Lung (tissue), 11 donors: ENCODE measurements at regions not wholly inside any gene's neighbourhood (a gene's known extent, or its start where the extent isn't known, plus 50 kb on each side); places are given as distances from the start of the nearest gene placed in this dataset.
A peak's percentile ranks its signal among the peaks of the same experiment; 100 is the strongest.

Experiments
- ATAC-seq: fragments of 200-7000 bp; cut with Tn5 transposase; one replicate; pipeline ENCODE4 v1.9.1; 2020; ENCODE audit warnings: moderate number of reproducible peaks; ENCODE audit not compliant: insufficient read depth, low FRiP score
- DNase-seq, 3 donors: peaks; one replicate each; pipeline ENCODE4 v3.0.0-alpha.2; 2013 to 2017
- H3K27ac ChIP-seq, 2 donors: one replicate each; pipeline ENCODE4 v1.5.1; 2013; ENCODE audit warnings: mild to moderate bottlenecking in 2 of 2, moderate library complexity in 2 of 2, control low read depth in 1 of 2, inconsistent platforms in 1 of 2, low read depth in 1 of 2, low read length in 1 of 2
- H3K27me3 ChIP-seq, 3 donors: one replicate each; pipeline ENCODE4 v1.5.1; 2013; ENCODE audit warnings: low read length in 2 of 3; ENCODE audit not compliant: control insufficient read depth in 3 of 3, insufficient read depth in 3 of 3
- H3K36me3 ChIP-seq, 4 donors: one replicate each; pipeline ENCODE4 v1.5.1; 2013; ENCODE audit warnings: low read length in 4 of 4, mild to moderate bottlenecking in 1 of 4, moderate library complexity in 1 of 4; ENCODE audit not compliant: control insufficient read depth in 4 of 4, insufficient read depth in 4 of 4
- H3K4me1 ChIP-seq, 5 donors: one replicate each; pipeline ENCODE4 v1.5.1; 2013; ENCODE audit warnings: low read length in 5 of 5, mild to moderate bottlenecking in 2 of 5, moderate library complexity in 1 of 5; ENCODE audit not compliant: control insufficient read depth in 5 of 5, insufficient read depth in 5 of 5
- H3K4me3 ChIP-seq: one replicate; pipeline ENCODE4 v1.5.1; 2013; ENCODE audit warnings: mild to moderate bottlenecking, control low read depth, moderate library complexity
- H3K9ac ChIP-seq, 2 donors: one replicate each; pipeline ENCODE4 v1.5.1; 2013; ENCODE audit warnings: low read length in 2 of 2, control low read depth in 1 of 2; ENCODE audit not compliant: insufficient read depth in 1 of 2
- H3K9me3 ChIP-seq, 4 donors: one replicate each; pipeline ENCODE4 v1.5.1; 2013; ENCODE audit warnings: low read length in 3 of 4, mild to moderate bottlenecking in 1 of 4, moderate library complexity in 1 of 4; ENCODE audit not compliant: control insufficient read depth in 4 of 4, insufficient read depth in 3 of 4
- WGBS, 2 donors: extraction: QIAGEN DNeasy Blood & Tissue Kit; methylation state at CpG; one replicate each; pipeline ENCODE4 v1.1.7; 2013; 5-methylcytosine and 5-hydroxymethylcytosine counted together
- TF ChIP-seq, protein P1 (sequence below): IDR thresholded peaks from 2 replicates; pipeline ENCODE4 v1.5.1; 2012; ENCODE audit warnings: mild to moderate bottlenecking; ENCODE audit errors: control extremely low read depth, extremely low read depth
- donor health status: control.
- donor health status: control.
- donor health status: Bipolar disorder and iron deficiency.
- donor health status: healthy.
- donor health status: DM: yes; HTN: yes; CAD: no.

DNA sequence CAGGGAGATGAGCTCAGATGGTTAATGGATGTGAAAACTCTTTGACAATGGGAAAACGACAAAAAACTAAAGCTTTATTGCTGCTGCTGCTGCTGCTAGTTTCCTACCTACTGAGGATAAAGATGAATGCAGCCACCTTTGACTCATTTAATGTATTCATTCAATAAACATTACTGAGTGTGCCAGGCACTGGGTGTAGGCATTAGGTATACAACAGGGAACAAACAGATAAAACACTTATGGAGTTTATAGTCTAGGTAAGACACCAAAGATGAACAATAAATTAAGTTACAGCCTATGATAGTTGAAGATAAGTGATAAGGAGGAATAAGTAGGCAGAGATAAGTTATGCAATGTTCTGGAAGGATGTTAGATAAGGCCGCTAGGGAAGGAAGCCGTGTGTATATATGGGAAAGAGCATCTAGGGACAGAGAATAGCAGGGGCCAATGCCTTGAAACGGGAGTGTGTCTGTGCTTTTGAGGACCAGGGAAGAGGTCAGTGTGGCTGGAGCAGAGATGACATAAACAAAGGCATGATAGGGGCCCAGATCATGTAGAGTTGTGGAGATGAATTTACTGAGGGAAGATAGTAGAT lies 477.6 kb downstream of the NTRK2 start:
- DNase-seq (no peak), ATAC-seq (no peak)
- TF ChIP-seq, protein P1, sequence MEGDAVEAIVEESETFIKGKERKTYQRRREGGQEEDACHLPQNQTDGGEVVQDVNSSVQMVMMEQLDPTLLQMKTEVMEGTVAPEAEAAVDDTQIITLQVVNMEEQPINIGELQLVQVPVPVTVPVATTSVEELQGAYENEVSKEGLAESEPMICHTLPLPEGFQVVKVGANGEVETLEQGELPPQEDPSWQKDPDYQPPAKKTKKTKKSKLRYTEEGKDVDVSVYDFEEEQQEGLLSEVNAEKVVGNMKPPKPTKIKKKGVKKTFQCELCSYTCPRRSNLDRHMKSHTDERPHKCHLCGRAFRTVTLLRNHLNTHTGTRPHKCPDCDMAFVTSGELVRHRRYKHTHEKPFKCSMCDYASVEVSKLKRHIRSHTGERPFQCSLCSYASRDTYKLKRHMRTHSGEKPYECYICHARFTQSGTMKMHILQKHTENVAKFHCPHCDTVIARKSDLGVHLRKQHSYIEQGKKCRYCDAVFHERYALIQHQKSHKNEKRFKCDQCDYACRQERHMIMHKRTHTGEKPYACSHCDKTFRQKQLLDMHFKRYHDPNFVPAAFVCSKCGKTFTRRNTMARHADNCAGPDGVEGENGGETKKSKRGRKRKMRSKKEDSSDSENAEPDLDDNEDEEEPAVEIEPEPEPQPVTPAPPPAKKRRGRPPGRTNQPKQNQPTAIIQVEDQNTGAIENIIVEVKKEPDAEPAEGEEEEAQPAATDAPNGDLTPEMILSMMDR = no peak
- WGBS, 2 donors = 48 to 61% methylated on average over 4 of the region's 4 CpGs
- Histone ChIP-seq H3K27ac (no peak overlapping the region), H3K4me3 (no peak overlapping the region), H3K4me1 (peaks cover 0 to 4% (median 2%) of the 10 kb centered on the region in 5 donors), H3K9me3 (no peaks in the 10 kb centered on the region), H3K27me3 (peaks cover 0 to 2% (median 0%) of the 10 kb centered on the region in 3 donors), H3K36me3 (no peaks in the 10 kb centered on the region), H3K9ac (no peak overlapping the region)

DNA sequence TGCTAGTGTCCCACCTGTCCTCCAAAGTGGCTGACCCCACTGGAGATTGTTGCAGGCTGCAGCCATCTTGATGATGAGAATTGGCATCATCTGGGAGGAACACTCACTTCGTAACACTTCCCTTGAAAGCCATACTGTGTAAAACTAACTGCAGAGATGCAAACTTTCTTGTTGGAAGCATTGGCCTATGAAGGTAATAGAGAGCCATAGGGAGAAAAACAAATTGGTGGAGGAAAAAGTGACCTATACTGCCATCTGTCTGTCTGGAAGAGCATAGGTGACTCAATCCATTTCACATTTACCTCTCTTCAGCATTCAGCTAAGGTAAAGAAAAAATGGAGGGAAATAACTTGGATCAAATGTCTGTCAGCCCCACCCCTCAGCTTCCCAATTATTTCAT lies 473.4 kb downstream of the NTRK2 start:
- no peak overlapping the region for H3K27ac ChIP-seq
- H3K9ac ChIP-seq = no peak overlapping the region
- H3K9me3 ChIP-seq = no peaks in the 10 kb centered on the region
- 79 to 91% methylated on average over 1 of the region's 1 CpG for WGBS, 2 donors
- H3K36me3 ChIP-seq = no peaks in the 10 kb centered on the region
- H3K4me3 ChIP-seq = no peak overlapping the region
- H3K27me3 ChIP-seq = peaks cover 0 to 2% (median 0%) of the 10 kb centered on the region in 3 donors
- peaks cover 0 to 4% (median 2%) of the 10 kb centered on the region in 5 donors for H3K4me1 ChIP-seq
- TF ChIP-seq, protein P1 = no peak
- DNase-seq (peak in 2 of 3 donors; percentile 20 to 23), ATAC-seq (no peak)

DNA sequence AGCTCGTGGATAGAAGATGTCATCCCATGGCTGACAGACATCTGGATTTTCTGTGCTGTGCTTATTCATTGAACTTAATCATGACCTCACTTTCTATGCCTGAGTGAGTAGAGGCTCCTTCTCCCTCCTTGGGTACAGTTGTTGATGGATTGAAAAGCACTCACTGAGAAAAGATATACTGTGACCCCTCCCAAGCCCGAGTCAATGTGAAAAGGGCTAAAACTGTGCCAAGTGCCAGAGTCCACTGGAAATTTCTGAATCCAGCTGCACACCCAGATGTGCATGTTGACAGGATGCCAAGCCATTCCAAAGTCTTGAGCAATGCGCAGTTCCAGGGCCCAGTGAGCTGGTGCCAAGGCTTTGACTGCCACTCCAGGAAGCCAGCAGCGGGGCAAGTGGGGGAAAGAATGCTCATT lies 473.0 kb downstream of the NTRK2 start:
- no peak for ATAC-seq
- Histone ChIP-seq H3K36me3 (no peaks in the 10 kb centered on the region), H3K4me1 (peaks cover 0 to 4% (median 2%) of the 10 kb centered on the region in 5 donors), H3K9ac (no peak overlapping the region), H3K27me3 (peaks cover 0 to 2% (median 0%) of the 10 kb centered on the region in 3 donors), H3K4me3 (no peak overlapping the region), H3K27ac (no peak overlapping the region), H3K9me3 (no peaks in the 10 kb centered on the region)
- TF ChIP-seq, protein P1 = no peak
- WGBS, 2 donors = 62 to 77% methylated on average over 4 of the region's 4 CpGs
- peak; percentile 49 to 55 (median 52) for DNase-seq

DNA sequence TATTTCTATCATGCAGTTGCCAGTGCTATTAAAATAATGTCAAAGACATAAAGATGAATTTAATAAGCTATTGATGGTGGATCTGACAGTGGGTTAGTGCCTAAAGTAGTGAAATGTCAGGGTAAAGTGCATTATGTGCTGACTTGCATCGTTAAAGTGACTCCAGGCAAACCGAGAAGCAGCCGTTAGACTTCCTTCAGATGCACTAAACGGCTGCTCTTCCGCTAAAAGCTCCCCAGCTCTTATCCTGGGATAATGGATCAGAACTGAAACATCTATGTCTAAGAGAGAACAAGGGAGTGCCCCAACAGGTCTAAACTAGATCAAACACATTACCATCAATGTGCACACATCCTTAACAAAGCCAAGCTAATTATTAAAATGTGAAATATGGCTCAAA lies 468.2 kb downstream of the NTRK2 start:
- no peak overlapping the region for H3K27ac ChIP-seq
- no peak overlapping the region for H3K9ac ChIP-seq
- H3K4me1 ChIP-seq = peaks cover 0 to 3% (median 0%) of the 10 kb centered on the region in 5 donors
- no peaks in the 10 kb centered on the region for H3K36me3 ChIP-seq
- no peaks in the 10 kb centered on the region for H3K27me3 ChIP-seq
- H3K9me3 ChIP-seq = no peaks in the 10 kb centered on the region
- ATAC-seq (no peak), DNase-seq (no peak)
- H3K4me3 ChIP-seq = no peak overlapping the region
- TF ChIP-seq, protein P1 = no peak
- WGBS, 2 donors = 82 to 92% methylated on average over 5 of the region's 5 CpGs
